ENCODE measurements at regions not wholly inside any gene's neighbourhood (a gene's known extent, or its start where the extent isn't known, plus 50 kb on each side); places are given as distances from the start of the nearest gene placed in this dataset.
"Not testable (repeated sequence)": the region's sequence is repeated elsewhere in the genome, so short reads cannot be mapped to it uniquely, and the experiment has no call there.

DNA sequence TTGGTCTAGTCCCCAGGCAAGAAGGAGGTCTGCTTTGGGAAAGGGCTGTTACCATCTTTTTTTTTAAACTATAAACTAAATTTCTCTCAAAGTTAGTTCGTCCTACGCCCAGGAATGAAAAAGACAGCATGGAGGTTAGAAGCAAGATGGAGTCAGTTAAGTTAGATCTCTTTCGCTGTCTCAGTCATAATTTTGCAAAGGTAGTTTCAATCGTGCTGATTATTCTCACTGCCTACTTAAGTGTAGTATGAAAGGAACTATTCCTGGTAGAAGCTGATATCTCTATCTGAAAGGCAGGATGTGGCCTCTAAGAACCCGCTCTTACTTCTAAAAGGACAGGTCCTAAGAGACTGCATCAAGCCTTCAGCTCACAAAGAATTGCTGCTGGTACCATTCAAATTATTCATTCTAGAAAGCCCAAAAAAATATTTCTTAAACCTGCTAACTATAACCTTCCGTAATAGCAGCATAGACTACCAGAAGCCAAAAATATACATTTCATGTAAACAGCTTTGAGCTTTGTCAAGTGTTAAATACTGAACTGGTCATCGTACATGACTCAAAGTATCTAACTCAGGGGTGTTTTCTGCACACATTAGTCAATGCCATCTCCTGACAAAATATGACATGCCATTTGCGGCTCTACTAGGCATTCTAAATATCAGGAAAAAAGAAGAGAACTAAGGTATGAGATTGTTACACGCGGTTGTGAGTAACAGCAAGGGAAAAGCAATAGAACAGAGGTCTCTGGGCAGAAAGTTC, 96.0 kb upstream of the CCDC80 start:
- no peak for DNase-seq

DNA sequence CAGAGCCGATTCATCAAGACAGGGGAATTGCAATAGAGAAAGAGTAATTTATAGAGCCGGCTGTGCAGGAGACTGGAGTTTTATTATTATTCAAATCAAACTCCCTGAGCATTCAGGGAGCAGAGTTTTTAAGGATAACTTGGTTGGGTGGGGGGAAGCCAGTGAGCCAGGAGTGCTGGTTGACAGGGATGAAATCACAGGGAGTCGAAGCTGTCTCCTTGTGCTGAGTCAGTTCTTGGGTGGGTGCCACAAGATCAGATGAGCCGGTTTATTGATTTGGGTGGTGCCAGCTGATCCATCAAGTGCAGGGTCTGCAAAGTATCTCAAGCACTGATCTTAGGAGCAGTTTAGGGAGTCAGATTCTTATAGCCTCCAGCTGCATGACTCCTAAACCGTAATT, 95.4 kb upstream of the CCDC80 start:
- DNase-seq, result no peak

DNA sequence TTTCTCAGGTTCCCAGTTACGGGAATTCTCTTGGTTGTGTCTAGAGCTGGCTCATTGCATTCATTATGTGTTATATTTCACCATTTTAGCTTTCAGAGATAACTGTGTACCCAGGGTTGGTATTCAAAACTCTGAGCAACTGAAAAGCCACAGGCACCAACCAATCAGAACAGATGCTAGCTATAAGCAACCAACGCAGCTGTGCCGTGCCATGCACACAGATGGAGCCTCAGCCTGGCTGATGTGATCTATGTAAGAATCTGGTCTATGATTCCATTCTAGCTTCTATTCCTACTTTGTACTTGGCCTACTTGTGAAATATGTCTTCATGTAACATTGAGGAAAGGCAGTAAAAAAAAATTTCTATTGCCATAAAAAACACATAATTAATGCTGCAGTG, 95.0 kb upstream of the CCDC80 start:
- no peak for DNase-seq

DNA sequence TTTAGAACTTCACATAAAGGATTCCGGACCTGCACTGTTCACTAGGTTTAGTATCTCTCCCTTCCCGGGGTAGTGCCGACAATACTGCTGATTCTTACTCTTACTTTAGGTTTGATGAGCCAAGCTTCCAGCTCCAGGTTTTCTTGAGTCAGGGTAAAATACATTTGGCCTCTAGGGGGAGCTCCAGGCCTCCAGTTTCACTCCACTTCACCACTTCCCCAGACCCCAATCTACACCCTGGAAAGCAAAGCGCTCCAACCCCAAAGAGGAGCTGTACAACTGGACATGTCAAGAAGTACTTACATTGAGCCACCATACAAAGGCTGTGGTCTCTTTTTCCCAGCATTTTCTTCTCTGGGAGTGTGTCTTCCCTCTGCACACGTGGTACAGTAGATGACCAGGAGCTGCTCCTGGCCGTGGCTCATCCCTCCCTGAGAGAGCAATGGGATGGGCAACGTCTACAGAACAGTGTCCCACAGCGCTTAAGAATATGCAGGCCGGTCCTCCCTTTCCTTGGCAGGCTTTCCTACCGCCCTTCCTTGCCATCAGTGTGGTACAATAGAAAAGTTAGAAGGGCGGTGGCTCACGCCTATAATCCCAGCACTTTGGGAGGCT, 93.9 kb upstream of the CCDC80 start:
- no peak for DNase-seq

DNA sequence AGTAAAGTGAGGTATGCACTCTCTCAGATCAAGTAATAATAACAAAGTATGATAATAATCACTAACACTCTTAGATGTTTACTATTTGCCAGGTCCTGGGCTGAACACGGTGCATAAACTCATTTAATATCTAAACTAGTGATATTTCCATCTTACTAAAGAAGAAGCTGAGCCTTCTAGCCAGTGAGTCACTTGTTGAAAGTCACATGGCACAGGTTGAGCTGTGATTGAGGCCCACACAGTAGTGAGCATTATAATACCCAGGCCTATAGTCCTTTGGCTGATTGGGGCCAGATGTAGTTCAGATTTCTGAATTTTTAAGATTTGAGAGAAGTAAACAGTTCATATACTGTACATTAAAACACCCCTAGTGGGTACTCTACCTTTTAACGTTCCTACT, 93.2 kb upstream of the CCDC80 start:
- no peak for DNase-seq

DNA sequence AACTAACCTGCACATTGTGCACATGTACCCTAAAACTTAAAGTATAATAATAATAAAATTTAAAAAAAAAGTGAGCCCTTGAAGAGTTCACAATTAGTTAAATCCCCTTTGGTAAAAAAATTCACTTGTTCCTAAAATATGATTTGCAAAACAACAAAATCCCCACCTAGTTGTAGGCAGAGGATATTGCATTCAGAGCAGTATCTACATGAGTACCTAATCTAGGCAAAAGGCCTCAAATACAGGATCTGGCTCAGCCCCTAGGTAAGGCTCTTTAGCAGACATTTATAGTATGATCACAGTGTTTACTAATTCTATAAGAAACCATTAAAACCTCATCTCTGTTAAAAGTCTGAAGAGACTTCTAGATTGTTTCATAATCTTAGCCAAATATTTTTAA, 89.3 kb upstream of the CCDC80 start:
- no peak for DNase-seq

DNA sequence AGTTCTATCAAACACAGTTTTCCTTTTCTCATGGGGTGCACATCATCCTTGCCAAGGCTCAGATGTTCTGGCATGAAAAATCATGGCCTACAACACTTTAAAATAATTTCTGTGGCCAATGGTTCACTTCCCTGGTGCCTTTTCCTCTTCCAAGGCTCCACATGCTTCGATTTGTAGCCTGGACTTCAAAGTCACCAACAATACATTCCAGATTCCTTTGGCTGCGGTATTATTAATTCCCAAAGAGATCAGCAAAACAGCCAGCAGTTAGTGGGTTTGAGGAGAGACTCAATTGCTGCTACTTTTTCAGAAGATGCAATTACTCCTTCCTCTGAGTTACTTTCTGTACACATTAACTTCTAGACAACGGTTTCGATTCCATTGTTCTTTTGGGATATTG, 80.3 kb upstream of the CCDC80 start:
- DNase-seq, result no peak

DNA sequence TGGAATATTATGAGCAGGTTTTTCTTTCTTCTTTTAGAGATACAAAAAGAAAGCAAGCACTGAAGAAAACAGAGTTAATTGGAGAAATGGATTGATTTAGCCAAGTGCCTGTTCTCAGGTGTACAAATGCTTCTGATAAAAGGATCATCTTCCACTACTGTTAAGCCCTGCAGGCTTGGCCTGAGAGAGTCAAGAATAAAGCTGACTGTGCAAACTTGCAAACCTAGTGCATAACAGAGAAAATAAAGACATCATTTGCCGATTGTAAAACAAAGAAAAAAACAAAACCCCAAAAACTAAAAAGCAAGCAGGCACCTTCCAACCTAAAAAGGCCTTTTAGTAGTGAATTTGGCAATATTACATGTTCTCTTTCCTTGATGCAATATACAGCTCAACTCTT, 78.0 kb upstream of the CCDC80 start:
- no peak for DNase-seq

DNA sequence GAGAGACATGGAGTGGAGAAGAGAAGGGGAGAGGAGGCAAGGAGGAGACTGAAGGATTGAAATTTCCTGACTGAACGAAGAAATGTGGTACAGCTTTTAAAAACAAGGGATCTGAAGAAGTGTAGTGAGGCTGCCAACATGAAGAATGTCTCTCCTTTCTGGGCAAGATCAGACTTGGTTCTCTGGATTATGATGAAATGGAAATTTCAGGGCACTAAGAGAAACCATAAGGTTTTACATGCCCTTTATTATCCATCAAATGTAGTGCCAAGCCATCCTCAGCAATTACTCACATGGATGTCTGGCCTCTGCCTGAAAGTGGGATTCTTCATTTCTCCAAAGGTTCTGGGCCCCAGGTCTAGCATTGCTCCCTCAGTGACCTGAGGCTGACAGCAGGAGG, 77.6 kb upstream of the CCDC80 start:
- no peak for DNase-seq

DNA sequence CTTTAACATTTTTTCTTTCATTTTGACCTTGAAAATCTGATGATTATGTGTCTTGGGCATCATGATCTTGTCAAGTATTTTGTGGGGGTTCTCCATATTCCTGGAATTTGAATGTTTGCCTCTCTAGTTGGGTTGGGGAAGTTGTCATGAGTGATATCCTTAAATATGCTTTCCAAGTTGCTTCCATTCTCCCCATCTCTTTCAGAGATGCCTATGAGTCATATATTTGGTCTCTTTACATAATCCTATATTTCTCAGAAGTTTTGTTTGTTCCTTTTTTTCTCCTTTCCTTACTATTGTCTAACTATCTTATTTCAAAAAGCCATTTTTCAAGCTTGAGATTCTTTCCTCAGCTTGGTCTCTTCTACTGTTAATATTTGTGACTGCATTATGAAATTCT, 69.0 kb upstream of the CCDC80 start:
- no peak for DNase-seq

DNA sequence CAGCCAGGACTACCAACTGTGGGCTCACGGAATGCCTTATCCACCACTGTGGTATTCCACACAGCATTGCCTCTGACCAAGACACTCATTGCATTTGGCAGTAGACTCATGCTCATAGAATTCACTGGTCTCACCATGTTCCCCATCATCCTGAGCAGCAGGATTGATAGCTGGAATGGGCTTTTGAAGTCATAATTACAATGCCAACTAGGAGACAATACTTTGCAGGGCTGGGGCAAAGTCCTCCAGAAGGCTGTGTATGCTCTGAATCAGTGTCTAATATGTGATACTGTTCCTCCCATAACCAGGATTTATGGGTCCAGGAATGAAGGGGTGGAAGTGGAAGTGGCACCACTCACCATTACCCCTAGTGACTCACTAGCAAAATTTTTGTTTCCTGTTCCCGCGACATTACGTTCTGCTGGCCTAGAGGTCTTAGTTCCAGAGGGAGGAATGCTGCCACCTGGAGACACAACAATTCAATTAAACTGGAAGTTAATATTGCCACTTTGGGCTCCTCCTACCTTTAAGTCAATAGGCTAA, 58.6 kb upstream of the CCDC80 start:
- no peak for DNase-seq

DNA sequence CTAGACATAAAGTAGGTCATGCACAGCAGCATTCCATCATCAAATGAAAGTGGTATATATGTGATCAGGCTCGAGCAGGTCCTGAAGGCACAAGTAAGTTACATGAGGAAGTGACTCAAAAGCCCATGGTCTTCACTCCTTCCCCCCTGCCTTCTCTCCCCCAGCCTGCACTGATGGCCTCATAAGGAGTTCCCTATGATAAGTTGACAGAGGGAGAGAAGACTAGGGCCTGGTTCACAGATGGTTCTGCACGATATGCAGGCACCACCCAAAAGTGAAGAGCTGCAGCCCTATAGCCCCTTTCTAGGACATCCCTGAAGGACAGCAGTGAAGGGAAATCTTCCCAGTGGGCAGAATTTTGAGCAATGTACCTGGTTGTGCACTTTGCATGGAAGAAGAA, 57.5 kb upstream of the CCDC80 start:
- DNase-seq, result not testable (repeated sequence)

DNA sequence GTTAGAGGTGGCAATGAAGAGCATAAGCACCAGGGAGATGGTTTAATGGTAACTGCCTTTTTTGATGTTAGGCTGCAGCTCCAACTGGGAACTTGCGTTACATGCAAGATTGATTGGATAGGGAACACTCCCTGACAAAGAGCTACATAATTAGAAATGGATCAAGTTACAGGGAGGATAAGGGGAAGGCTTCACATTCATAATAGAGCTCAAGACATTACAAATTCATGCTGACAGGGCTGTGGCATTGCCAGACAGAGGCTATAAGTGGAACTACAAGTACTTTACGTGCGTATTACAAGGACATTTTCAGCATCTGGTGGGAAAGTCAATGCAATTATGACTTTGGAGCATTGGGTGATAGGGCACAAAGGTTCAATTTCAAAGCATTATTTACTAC, 55.3 kb upstream of the CCDC80 start:
- peak; percentile 0 for DNase-seq

DNA sequence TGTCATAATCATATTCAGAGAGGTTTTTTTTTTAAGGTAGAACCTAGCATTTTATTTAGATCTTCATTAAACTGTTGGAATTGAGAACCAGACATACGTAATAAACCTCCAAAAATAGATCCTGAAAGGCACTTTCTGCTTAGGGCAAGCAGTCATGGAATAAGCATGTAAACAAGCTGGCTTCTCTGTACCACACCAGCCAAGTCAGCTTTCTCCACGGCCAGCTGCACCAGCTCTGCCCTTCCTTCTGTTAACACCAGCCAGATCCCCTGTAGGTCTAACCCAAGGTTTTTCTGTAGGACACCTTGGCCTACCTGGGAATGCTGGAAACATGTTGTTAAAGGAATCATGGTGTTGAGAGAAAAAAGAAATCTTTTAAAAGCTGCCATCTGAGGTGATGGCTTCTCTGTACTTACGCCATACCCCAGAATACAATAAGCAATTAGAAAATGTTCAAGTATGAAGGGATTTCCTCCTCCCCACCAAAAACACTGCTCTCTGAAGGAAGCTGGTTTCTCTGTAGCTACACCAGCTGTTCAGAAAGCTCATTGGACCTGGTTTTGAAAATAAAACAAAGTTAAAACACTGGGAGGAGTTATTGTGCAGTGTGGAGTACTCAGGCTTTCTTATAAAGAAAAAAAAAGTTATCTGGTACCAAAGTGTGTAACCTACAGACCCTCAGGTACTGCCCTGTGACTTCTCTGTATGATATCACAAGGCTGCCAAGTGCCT, 54.6 kb upstream of the CCDC80 start:
- not testable (repeated sequence) for DNase-seq

DNA sequence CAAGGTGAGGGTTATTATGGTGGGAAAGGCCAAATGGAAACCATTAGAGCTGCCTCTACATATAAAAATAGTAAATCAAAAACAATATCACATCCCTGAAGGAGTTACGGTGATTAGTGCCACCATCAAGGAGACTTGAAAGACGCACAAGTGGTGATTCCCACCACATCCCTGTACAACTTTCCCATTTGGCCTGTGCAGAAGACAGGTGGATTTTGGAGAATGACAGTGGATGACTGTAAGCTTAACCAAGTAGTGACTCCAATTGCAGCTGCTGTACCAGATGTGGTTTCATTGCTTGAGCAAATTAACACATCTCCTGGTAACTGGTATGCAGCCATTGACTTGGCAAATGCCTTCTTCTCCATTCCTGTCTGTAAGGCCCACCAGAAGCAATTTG, 54.0 kb upstream of the CCDC80 start:
- DNase-seq, result not testable (repeated sequence)

DNA sequence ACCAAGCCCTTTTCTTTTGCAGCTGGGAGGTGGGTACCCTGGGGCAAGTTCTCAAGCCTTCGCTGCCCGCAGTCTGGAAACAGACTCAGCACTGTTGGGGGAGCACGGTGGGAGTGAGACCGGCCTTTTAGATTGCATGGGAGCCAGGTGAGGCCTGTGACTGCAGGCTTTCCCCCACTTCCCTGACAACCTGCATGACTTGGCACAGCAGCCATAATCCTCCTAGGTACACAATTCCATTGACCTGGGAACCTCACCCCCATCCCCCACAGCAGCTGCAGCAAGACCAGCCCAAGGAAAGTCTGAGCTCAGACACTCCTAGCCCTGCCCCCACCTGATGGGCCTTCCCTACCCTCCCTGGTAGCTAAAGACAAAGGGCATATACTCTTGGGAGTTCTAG, 52.2 kb upstream of the CCDC80 start:
- no peak for DNase-seq
